ENCODE measurements at regions not wholly inside any gene's neighbourhood (a gene's known extent, or its start where the extent isn't known, plus 50 kb on each side); places are given as distances from the start of the nearest gene placed in this dataset.

DNA sequence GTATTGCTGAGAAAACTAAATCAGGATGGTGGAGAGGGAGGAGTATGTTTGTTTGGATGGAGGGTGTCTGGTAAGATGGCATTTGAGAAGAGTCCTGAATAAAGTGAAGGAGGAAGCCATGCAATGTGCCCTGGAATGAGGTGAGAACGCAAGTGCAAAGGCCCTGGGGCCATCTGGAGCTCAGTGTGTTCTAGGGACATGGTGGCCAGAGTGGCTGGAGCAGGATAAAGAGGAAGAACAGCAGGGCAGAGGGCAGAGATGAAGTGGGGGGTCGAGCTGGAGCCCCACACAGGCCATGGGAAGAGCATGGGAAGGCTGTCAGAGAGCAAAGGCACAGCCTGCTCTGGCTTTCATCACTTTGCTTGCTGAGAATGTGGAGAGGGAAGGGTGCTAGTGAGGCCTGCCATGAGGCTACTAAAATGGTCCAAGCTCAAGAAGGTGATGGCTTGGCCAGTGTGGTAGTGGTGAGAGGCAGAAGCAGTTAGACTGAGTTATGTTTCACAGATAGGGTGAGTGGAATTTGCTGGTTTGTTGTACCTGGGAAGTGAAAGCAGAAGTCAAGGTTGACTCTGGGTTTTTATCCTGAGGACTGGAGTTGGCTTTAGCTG lies 234.1 kb downstream of the FOXL1 start:
- H3K4me3 ChIP-seq: no peak overlapping the region
- no peaks in the 10 kb centered on the region for H3K27me3 ChIP-seq
- intact Hi-C loops (cut with DNase I; ENCODE audit: low total_unique reads): no loop called here

DNA sequence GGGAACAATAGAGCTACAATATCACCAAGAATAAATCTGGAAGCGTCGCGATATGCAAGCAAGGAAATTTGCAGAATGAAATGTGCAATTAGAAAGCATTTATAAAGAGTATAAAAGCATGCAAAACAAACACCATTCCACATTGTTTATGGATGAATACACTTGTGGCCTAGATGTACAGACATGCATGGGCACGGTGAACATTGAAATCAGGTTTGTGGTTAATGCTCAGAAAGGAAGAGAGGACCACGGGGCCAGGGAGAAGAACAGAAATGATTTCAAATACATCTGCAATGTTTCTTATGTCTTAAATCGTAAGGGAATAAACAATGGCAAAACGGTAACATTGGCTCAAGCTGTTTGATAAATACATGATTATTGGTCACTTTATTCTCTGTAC lies 235.9 kb downstream of the FOXL1 start:
- WGBS, 2 donors: 88 to 93% methylated on average over 7 of the region's 7 CpGs
- DNase-seq: no peak
- Histone ChIP-seq H3K27ac (no peak overlapping the region), H3K4me1 (no peaks in the 10 kb centered on the region), H3K27me3 (no peaks in the 10 kb centered on the region), H3K36me3 (ENCODE audit: low read depth, missing control alignments) (no peaks in the 10 kb centered on the region), H3K4me3 (no peak overlapping the region), H3K9me3 (no peaks in the 10 kb centered on the region)
- no peak for TF ChIP-seq CTCF (IDR thresholded peaks at IDR 0.05)
- no peak for TF ChIP-seq POLR2A (IDR thresholded peaks at IDR 0.05)
- intact Hi-C loops (cut with DNase I; ENCODE audit: low total_unique reads): no loop called here

More for the DNA sequence above, 234.1 kb downstream of the FOXL1 start:
- H3K27ac ChIP-seq: no peak overlapping the region
- DNase-seq: no peak
- H3K36me3 ChIP-seq (ENCODE audit: low read depth, missing control alignments): no peaks in the 10 kb centered on the region
- 85 to 87% methylated on average over 2 of the region's 2 CpGs for WGBS, 2 donors
- TF ChIP-seq CTCF (IDR thresholded peaks at IDR 0.05) (no peak), POLR2A (IDR thresholded peaks at IDR 0.05) (no peak)
- H3K4me1 ChIP-seq: no peaks in the 10 kb centered on the region
- H3K9me3 ChIP-seq: no peaks in the 10 kb centered on the region

GRCh38 chr16:86816930-86817625 lies 238.7 kb downstream of the FOXL1 start:
- no peaks in the 10 kb centered on the region for H3K9me3 ChIP-seq
- DNase-seq: no peak
- H3K27ac ChIP-seq: no peak overlapping the region
- no peak overlapping the region for H3K4me3 ChIP-seq
- no peaks in the 10 kb centered on the region for H3K27me3 ChIP-seq
- no peaks in the 10 kb centered on the region for H3K4me1 ChIP-seq
- intact Hi-C loops (cut with DNase I; ENCODE audit: low total_unique reads): no loop called here
- 79 to 84% methylated on average over 9 of the region's 9 CpGs for WGBS, 2 donors
- no peak for TF ChIP-seq POLR2A (IDR thresholded peaks at IDR 0.05)
- no peak for TF ChIP-seq CTCF (IDR thresholded peaks at IDR 0.05)
- no peaks in the 10 kb centered on the region for H3K36me3 ChIP-seq (ENCODE audit: low read depth, missing control alignments)

DNA sequence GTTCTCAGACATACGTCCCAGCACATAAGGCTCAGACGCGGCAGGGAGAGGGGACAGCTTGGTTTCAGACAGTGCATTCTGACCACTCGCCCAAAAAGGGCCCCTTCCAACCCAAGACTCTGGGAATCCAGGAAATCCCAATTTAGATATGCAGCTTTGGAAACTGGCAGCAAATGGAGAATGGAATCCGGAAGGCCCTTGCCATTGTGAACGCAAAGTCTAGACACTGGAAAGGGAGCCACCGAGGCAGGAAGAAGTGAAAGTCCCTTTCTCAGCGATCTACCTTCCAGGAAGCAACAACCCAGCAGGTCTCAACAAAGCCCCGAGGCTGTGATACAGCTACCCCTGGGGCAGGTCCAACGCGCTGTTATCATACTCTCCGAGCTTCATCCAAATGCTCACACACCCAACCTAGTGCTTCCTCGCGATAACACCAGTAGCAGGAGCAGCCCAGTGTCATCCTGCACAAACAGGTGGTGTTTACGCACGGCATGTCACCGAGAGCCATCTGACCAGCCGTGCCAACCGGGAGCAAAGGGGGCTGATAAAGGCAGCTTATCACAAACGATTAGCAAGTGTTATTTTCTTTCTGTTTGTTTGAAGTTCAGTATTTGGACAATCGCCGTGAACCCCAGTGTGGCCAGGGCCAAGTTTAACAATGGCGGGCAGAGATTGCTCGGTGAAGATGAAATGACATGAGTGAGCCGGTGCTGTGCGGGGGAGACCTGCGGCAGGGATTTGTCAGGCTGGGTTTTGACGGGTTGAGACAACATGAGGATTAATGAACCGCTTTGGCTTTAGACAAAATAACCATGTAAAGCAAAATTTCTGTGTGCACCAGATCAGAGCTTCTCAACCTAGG lies 240.6 kb downstream of the FOXL1 start:
- Histone ChIP-seq H3K36me3 (ENCODE audit: low read depth, missing control alignments) (no peaks in the 10 kb centered on the region), H3K9me3 (no peaks in the 10 kb centered on the region), H3K4me1 (no peaks in the 10 kb centered on the region), H3K27me3 (no peaks in the 10 kb centered on the region), H3K4me3 (no peak overlapping the region), H3K27ac (no peak overlapping the region)
- TF ChIP-seq POLR2A (IDR thresholded peaks at IDR 0.05): no peak
- TF ChIP-seq CTCF (IDR thresholded peaks at IDR 0.05): no peak
- no peak for DNase-seq
- intact Hi-C loops (cut with DNase I; ENCODE audit: low total_unique reads): no loop called here
- WGBS, 2 donors: 68 to 76% methylated on average over 28 to 29 of the region's 29 CpGs
